Hematopoietic multipotent progenitor cell treated with erythropoietin and hydrocortisone succinate and interleukin-3 and kit ligand, for 15 days (in vitro differentiated cells): ENCODE measurements at regions not wholly inside any gene's neighbourhood (a gene's known extent, or its start where the extent isn't known, plus 50 kb on each side); places are given as distances from the start of the nearest gene placed in this dataset.
"Not testable (repeated sequence)": the region's sequence is repeated elsewhere in the genome, so short reads cannot be mapped to it uniquely, and the experiment has no call there.

Experiments
- DNase-seq: peaks from one replicate; pipeline ENCODE4 v3.0.0-alpha.2; 2015; ENCODE audit warnings: low spot score

- no peak for DNase-seq
Measured at GRCh38 chr11:134866981-134867675, 455.1 kb upstream of the B3GAT1 start.

GRCh38 chr11:134866215-134866614 lies 454.2 kb upstream of the B3GAT1 start:
- DNase-seq = no peak

- no peak for DNase-seq
Measured at GRCh38 chr11:134864968-134865305, 452.9 kb upstream of the B3GAT1 start.

GRCh38 chr11:134864233-134864967 lies 452.4 kb upstream of the B3GAT1 start:
- no peak for DNase-seq

- no peak for DNase-seq
Measured at GRCh38 chr11:134863294-134863693, 451.3 kb upstream of the B3GAT1 start.

- DNase-seq = no peak
Measured at GRCh38 chr11:134862587-134863195, 450.6 kb upstream of the B3GAT1 start.

- DNase-seq = no peak
Measured at GRCh38 chr11:134862105-134862502, 450.1 kb upstream of the B3GAT1 start.

GRCh38 chr11:134861490-134862104 lies 449.6 kb upstream of the B3GAT1 start:
- no peak for DNase-seq

GRCh38 chr11:134858783-134859480 lies 446.9 kb upstream of the B3GAT1 start:
- no peak for DNase-seq

GRCh38 chr11:134857035-134857434 lies 445.0 kb upstream of the B3GAT1 start:
- no peak for DNase-seq

GRCh38 chr11:134856056-134856971 lies 444.3 kb upstream of the B3GAT1 start:
- DNase-seq = no peak

GRCh38 chr11:134853992-134854991 lies 442.2 kb upstream of the B3GAT1 start:
- DNase-seq = no peak

GRCh38 chr11:134851503-134852224 lies 439.6 kb upstream of the B3GAT1 start:
- DNase-seq = not testable (repeated sequence)

- DNase-seq = no peak
Measured at GRCh38 chr11:134850566-134850965, 438.5 kb upstream of the B3GAT1 start.

GRCh38 chr11:134849833-134850232 lies 437.8 kb upstream of the B3GAT1 start:
- DNase-seq = no peak

GRCh38 chr11:134847083-134847715 lies 435.2 kb upstream of the B3GAT1 start:
- no peak for DNase-seq

GRCh38 chr11:134846328-134847082 lies 434.5 kb upstream of the B3GAT1 start:
- DNase-seq = no peak
